HFFc6 (cell line): ENCODE measurements at regions not wholly inside any gene's neighbourhood (a gene's known extent, or its start where the extent isn't known, plus 50 kb on each side); places are given as distances from the start of the nearest gene placed in this dataset.

Experiments used
- DNase-seq: peaks from one replicate; pipeline ENCODE4 v3.0.0-alpha.2; 2018
- H3K27ac Mint-ChIP-seq: 2 replicates; pipeline ENCODE4 v1.8.0; 2020; ENCODE audit warnings: mild to moderate bottlenecking, mixed read lengths
- H3K27me3 Mint-ChIP-seq: 2 replicates; pipeline ENCODE4 v1.8.0; 2021; ENCODE audit warnings: mild to moderate bottlenecking, moderate library complexity, mixed read lengths; ENCODE audit not compliant: insufficient read depth
- H3K36me3 Mint-ChIP-seq: 2 replicates; pipeline ENCODE4 v1.8.0; 2021; ENCODE audit warnings: low read depth, mixed read lengths
- H3K4me1 Mint-ChIP-seq: 2 replicates; pipeline ENCODE4 v1.8.0; 2020; ENCODE audit warnings: low read depth, mixed read lengths
- H3K4me3 Mint-ChIP-seq: 2 replicates; pipeline ENCODE4 v1.8.0; 2020; ENCODE audit warnings: mild to moderate bottlenecking, moderate library complexity, mixed read lengths
- H3K9me3 Mint-ChIP-seq: 2 replicates; pipeline ENCODE4 v1.8.0; 2020; ENCODE audit warnings: mild to moderate bottlenecking, mixed read lengths
- CTCF ChIP-seq: fragments of 200-600 bp; sonication (generic); IDR thresholded peaks from 2 replicates; pipeline ENCODE4 v1.5.0; 2021; ENCODE audit warnings: antibody characterized with exemption, mild to moderate bottlenecking

- Mint-ChIP-seq H3K4me1 (no peaks in the 10 kb centered on the region), H3K9me3 (no peaks in the 10 kb centered on the region; the same call in 1 of the 2 replicates), H3K4me3 (no peak overlapping the region), H3K27me3 (0 out of 2 replicates have a peak, but pooled peaks cover 2% of the 10 kb centered on the region), H3K36me3 (no peaks in the 10 kb centered on the region), H3K27ac (no peak overlapping the region)
- no peak for DNase-seq
- TF ChIP-seq CTCF: no peak
These were observed 77.0 kb upstream of the CERS6 start for GRCh38 chr2:168378960-168379669.

- Mint-ChIP-seq H3K9me3 (no peaks in the 10 kb centered on the region; the same call in 1 of the 2 replicates), H3K4me3 (no peak overlapping the region), H3K36me3 (no peaks in the 10 kb centered on the region), H3K27ac (no peak overlapping the region), H3K27me3 (0 out of 2 replicates have a peak, but pooled peaks cover 2% of the 10 kb centered on the region), H3K4me1 (no peaks in the 10 kb centered on the region)
- no peak for DNase-seq
- no peak for TF ChIP-seq CTCF
These were observed 75.6 kb upstream of the CERS6 start for GRCh38 chr2:168380500-168380899.

GRCh38 chr2:168392024-168392423, 64.0 kb upstream of the CERS6 start:
- no peaks in the 10 kb centered on the region; the same call in 1 of the 2 replicates for H3K27me3 Mint-ChIP-seq

GRCh38 chr2:168392797-168393196, 63.3 kb upstream of the CERS6 start:
- Mint-ChIP-seq H3K9me3 (no peaks in the 10 kb centered on the region), H3K27me3 (no peaks in the 10 kb centered on the region; the same call in 1 of the 2 replicates), H3K27ac (no peak overlapping the region), H3K4me1 (peaks cover 6% of the 10 kb centered on the region; the same call in 1 of the 2 replicates), H3K4me3 (no peak overlapping the region), H3K36me3 (no peaks in the 10 kb centered on the region)
- TF ChIP-seq CTCF: no peak
- no peak for DNase-seq

More at GRCh38 chr2:168392024-168392423, 64.0 kb upstream of the CERS6 start:
- H3K4me1 Mint-ChIP-seq: peaks cover 6% of the 10 kb centered on the region; the same call in 1 of the 2 replicates
- no peaks in the 10 kb centered on the region for H3K36me3 Mint-ChIP-seq
- H3K27ac Mint-ChIP-seq: no peak overlapping the region
- H3K4me3 Mint-ChIP-seq: no peak overlapping the region
- H3K9me3 Mint-ChIP-seq: no peaks in the 10 kb centered on the region
- TF ChIP-seq CTCF: no peak
- DNase-seq: no peak

- TF ChIP-seq CTCF: no peak
- Mint-ChIP-seq H3K9me3 (no peaks in the 10 kb centered on the region), H3K4me1 (peaks cover 6% of the 10 kb centered on the region; the same call in 1 of the 2 replicates), H3K27me3 (no peaks in the 10 kb centered on the region; the same call in 1 of the 2 replicates), H3K27ac (no peak overlapping the region), H3K4me3 (no peak overlapping the region), H3K36me3 (no peaks in the 10 kb centered on the region)
- DNase-seq: no peak
These were observed 61.8 kb upstream of the CERS6 start for GRCh38 chr2:168394262-168394661.
